UCSD-AML1 (cell line): ENCODE measurements at regions not wholly inside any gene's neighbourhood (a gene's known extent, or its start where the extent isn't known, plus 50 kb on each side); places are given as distances from the start of the nearest gene placed in this dataset.
"Not testable (repeated sequence)": the region's sequence is repeated elsewhere in the genome, so short reads cannot be mapped to it uniquely, and the experiment has no call there.

Source experiments
- DNase-seq: peaks from one replicate; lab custom pipeline; 2025; ENCODE audit not compliant: unreplicated experiment; lab: John Stamatoyannopoulos, UW

DNA sequence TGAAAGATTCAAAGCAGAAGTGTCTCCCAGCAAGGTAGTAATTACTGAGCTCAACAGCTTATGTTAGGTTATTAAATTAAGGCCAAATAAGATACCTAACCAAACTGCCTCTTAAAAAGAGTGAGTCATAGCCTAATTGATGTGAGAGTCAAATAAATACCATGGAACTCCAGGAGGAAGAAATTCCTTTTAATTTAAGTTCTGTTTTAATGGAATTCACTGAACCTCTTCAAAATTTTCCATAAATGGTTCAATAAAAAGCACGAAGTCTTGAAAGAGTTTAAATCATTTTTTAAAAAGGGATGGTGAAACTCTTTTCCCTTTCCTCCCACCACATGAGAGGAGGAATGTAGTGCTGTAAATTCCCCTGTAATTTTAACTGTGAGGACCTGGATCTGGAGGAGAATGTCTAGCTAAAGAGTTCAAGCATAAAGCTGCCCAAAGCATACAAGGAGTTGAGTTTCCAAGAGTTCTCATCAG lies 180.8 kb upstream of the MMADHC start:
- DNase-seq, result no peak

DNA sequence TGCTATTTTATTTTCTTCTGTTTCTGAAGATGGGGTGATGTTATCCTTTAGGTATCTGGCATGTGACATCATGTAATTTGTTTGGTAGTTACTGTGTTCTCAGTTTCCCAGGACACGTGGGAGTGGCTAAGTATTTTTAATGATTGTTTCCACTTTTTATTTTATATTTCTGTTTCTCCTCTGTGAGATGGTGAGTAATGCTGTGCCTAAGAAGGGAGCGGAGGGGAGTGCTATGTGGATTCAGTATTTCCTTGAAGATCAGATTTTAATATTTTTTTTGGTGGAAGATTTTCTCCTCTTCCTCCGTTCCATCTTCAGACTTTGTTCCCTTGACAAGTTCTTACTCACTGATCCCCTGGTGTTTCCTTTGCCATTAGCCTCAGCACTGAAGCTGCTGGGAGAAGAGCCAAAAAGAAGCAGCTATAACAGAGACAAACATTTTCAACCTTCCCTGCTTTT lies 180.0 kb upstream of the MMADHC start:
- no peak for DNase-seq

DNA sequence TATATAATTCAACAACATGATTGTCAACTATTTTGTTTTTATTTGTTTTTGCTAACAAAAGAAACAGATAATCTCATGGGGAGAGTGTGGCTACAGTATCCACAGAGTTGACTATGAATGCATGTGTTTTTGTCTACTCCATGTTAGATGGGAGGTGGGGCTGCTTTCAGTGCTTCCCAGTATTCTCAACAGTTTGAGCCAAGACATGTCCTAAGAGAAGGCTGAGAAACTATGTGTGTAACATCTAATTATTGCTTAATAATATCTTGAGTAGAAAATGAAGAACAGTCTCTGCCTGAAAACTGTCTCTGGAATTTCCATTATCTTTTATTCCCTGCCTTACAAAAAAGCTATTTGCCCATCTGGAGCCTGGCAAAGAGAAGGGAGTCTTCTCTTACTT lies 178.8 kb upstream of the MMADHC start:
- DNase-seq, result no peak

DNA sequence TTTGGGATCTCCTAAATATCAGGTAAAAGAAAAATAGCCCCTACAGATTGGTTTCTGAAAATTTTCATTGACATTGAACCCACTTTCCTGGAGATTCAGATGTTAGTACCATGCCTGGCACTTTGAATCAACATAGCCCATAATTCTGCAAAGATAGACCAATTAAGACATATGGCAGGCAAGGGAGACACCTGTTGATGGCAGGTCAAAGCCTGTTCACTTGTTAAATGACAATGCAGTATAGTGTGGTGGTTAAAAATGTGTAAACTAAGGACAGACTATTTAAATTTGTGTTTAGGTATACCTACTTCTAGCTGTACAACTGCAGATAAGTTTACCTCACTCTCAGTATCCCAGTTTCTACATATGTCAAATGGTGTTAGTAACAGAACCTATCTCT lies 178.1 kb upstream of the MMADHC start:
- DNase-seq, result no peak

DNA sequence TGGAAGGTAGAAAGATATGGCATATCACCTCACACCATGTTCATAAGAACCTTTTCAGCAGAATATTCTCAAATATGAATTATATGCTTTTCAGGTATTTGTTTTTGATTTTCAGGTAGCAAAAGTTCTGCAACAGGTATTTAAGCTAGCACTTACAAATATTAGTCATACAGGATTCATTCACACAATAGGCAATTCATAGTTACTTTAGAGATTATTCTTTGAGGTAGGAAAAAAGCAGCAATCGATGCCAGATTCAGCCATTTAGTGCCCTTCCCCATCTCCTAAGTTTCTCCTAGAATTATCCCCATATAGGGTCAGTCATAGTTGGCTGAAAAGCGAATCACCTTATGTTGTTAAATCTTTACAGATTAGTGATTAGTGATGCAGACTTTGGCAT lies 177.4 kb upstream of the MMADHC start:
- DNase-seq, result no peak

DNA sequence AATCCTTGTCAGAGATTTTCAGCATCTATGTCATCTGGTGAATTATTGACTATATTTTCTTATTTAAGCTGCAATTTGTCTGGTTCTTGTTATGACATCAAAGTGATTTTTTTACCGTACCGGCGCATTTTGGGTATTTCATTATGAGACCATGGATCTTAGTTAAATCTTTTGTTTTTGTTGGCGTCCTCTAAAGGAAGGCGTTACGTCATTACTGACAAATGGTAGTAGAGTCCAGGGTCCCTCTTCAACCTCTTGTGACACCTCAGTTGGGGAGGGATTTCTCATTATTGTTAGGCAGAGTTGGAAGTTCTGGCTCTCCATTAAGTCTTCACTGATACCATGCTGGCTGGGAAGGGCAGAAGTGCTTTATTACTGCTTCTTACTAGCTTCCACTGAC lies 175.8 kb upstream of the MMADHC start:
- DNase-seq, result no peak

DNA sequence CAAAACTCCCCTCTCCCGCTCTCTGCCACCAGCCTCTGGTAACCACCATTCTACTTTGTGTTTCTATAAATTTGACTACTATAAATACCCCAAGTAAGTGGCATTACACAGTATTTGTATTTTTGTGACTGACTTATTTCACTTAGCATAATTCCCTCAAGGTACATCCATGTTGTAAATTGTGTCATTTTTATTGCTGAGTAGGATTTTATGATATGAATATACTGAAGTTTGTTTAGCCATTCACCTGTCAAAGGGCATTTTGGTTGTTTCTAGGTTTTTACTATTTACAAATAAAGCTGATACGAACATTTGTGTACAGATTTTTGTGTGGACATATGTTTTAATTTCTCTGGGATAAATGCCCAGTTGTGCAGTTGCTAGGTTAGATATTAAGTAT lies 174.0 kb upstream of the MMADHC start:
- no peak for DNase-seq

DNA sequence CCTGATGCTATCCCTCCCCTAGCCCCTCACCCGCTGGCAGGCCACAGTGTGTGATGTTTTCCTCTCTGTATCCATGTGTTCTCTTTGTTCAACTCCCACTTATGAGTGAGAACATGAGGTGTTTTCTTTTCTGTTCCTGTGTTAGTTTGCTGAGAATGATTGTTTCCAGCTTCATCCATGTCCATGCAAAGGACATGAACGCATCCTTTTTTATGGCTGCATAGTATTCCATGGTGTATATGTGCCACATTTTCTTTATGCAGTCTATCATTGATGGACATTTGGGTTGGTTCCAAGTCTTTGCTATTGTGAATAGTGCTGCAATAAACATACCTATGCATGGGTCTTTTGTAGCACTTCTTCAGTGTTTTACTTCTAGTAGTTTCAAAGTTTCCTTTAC lies 171.8 kb upstream of the MMADHC start:
- not testable (repeated sequence) for DNase-seq

DNA sequence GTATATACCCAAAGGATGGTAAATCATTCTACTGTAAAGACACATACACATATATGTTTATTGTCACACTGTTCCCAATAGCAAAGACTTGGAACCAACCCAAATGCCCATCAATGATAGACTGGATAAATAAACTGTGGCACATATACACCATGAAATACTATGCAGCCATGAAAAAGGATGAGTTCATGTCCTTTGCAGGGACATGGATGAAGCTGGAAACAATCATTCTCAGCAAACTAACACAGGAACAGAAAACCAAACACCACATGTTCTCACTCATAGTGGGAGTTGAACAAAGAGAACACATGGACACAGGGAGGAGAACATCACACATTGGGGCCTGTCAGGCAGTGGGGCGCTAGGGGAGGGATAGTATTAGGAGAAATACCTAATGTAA lies 167.1 kb upstream of the MMADHC start:
- not testable (repeated sequence) for DNase-seq

DNA sequence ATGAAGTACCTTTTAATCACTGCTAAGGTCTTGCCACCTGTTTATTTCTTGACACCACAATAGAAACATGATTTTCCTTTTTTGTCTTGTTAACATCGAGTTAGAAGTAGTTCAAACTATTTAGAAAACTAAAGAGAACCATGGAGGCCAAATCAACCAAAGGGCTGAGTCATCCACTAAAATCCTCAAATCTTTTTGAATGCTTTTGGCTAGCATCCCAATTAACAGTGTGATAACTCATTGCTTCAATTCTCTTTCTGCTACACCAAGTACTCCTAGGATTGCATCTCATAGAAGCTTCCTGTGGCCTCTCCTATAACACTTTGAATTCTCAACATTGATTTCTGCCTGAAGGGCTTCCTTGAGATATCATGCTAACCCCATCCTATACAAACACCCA lies 159.9 kb upstream of the MMADHC start:
- DNase-seq, result no peak

DNA sequence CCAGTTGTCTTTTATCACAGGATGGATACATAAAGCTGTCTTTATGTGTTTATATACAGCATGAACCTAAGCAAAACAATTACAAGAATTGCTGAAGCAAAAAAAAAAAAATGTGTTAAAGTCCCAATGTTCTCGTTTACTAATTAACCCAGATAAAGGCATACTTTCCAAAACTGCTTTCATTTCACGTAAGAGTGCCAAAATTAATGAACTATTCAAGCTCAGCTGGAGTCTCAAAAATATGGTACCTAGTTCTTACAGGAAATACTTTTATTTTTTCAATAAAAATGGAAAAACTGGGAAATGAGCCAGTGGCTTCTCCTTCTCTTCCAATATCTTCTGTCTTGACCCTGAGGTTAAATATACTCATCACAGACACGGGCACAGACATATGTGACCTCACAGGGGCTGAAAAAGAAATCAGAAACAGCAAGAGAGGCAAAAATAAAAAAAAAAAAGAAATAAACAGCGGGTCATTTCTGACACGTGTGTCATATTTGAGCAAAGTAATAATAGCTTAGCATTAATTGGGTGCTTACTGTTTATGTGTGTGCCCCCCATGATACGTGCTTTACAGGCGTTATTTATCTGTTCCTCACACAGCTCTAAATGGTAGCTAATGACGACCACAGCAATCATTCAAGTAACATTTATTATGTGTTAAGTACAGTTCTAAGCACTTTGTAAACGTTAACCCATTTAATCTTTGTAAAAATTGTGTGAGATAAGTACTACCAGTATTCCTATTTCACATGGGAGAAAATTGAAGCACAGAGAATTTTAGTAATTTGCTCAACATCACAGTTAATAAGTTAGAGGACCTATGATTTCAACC lies 158.0 kb upstream of the MMADHC start:
- no peak for DNase-seq

DNA sequence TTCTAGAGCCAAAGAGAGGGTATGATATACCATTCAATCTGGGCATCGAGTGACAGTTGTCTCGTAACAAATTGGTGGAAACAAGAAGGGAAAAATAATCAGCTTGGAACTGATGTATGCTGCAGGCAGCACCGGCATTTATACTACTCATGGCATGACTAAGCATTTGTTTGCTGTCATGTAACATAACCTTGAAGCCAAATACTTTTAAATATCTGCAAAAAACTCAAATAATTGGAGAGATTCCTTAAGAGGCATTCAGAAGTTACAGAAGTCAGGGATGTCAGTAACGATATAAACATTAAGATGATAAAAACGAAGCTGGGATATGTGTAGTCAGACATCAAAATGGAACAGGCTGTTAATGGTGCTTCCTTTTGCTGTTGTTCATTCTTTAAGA lies 157.3 kb upstream of the MMADHC start:
- DNase-seq, result no peak

DNA sequence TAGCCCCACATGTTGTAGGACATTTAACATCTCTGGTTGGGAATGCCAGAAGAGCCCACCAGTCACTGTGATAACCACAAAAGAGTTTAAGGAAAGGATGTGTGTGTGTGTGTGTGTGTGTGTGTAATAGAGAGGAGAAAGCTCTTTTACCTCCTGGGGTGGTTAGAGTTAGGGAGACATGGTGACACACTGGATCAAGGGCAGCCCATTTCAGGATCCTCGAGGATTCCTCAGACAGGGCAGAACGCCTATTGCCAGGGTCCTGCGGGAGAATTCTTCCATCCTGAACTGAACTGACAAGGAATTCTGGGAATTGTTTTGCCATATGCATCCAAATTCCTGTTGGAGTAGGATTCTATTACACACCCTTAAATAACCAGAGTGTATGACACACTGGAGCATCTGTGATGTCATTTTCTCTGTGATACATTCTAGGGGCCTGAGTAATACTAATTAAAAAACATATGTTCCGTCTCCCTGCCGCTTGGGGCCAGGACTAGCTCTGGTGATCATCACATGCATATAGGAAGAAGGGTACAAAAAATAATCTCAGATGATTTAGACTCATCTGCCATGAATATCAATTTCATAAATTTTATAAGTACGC lies 156.4 kb upstream of the MMADHC start:
- DNase-seq, result no peak

DNA sequence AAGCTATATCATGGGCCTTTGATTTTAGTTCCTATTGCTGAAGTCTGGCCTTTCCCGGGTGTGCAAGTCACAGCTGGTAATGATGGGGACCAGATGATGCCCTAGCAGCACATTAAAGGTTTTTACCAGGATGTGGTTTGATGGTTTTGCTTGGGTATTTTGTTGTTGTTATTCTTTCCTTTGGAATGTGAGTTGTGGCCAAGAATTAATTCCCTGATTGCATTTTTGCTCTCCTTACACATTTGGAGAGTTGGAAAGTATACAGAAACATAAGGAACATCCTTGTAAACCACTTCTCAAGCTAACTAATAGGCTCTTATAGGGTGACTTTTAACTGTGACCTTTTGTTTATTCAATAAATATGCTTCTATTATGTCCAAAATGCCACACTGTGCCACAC lies 154.1 kb upstream of the MMADHC start:
- no peak for DNase-seq

DNA sequence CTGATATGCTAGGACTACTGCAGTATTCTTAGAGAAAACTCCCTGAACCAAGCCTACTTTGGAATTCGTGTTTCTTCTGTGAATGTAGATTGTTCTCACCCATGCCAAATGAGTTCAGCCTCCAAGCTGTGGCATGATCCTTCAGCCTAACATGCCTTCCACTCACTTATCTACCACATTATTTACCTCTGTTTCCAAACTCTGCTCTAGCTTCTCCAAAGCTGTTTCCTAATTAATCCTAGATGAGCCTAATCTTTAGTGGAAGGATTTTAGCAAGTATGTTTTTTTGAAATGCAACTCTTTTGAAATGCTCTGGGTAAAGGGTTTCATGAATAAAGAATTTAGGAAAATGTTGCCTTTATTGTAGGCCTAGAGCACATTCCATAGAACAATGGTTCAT lies 152.9 kb upstream of the MMADHC start:
- DNase-seq, result no peak

DNA sequence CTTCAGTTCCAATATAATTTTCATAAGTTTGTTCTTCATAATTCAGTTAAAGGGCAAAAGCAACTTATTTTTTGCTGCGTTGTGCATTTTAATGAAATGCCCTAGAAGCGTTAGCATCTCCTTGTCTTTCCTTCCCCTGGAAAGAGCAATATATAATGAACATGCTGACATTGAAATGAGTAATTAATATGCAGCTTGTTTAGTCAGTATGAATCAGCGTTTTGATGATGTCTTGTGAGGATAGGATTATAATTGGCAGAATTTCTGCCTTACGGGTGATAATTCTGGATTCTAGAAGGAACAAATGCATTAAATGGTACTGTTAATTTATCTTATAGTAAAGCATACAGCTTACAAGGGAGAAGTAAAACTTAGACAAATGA lies 152.3 kb upstream of the MMADHC start:
- DNase-seq, result no peak

DNA sequence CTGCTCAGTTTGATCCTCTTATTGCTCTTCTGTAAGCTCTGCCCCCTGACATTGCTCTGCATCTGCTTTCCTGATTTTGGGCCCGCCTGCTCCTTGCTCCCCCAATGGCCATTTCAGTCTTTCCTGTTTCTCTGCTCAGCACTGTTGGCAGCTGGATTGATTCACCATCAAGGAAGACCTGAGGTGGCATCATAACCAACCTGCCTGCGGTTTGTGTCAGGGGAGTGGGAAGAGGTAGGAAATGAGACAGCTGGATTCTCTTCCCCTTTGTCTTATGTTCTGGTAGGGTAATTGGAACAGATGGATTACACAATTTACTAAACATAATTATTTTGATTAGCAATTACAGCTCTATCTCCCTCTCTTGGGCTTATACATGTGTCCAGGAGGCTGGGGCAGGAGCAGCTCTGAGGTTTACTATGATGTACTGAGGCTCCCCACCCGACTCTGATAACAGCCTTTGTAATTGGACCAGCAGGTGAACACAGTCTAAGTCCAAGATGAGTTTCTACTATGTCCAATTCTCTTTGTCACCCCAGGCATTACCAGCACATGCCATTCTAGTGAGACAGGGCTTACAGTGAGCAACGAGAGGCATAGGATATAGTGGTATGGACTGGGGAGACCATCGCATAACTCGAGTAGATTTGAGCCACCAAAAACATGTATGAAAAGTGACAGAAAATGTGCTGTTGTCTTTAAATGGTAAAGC lies 151.8 kb upstream of the MMADHC start:
- no peak for DNase-seq

DNA sequence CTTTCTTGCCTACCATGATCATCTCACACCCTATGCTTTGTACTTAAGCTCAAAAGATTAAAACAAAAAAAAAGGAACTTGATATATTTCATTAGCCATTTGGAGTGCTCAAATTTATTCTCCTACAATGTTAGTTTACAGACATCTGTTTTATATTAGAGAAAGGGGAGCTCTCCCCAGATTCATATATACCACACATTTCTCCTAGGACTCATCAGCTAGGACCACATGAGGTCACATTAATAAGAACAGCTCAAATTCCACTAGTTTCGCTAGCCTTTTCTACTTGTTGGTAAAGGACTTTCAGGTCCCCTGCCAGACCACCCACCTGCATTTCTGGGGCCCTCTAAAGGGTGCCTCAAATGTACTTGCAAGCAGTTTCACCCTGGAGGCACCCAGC lies 151.2 kb upstream of the MMADHC start:
- DNase-seq, result no peak

DNA sequence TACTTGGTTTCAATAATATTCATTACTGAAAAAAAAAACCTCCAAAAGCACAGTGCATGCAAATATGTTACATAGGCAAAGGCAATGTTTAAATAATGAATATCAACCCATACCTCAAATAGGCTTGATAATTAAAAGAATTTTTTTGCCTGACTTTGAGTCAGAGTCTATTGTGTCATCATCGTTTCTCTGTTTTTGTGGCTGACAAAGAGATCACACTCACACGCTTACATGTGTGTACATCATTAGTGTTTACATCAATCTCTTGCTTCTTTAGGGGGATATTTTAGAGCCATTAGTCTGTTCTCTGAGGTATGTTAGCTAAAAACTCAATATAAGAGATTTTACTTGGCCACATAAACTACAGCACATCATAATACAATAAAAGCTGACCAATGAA lies 150.3 kb upstream of the MMADHC start:
- no peak for DNase-seq

DNA sequence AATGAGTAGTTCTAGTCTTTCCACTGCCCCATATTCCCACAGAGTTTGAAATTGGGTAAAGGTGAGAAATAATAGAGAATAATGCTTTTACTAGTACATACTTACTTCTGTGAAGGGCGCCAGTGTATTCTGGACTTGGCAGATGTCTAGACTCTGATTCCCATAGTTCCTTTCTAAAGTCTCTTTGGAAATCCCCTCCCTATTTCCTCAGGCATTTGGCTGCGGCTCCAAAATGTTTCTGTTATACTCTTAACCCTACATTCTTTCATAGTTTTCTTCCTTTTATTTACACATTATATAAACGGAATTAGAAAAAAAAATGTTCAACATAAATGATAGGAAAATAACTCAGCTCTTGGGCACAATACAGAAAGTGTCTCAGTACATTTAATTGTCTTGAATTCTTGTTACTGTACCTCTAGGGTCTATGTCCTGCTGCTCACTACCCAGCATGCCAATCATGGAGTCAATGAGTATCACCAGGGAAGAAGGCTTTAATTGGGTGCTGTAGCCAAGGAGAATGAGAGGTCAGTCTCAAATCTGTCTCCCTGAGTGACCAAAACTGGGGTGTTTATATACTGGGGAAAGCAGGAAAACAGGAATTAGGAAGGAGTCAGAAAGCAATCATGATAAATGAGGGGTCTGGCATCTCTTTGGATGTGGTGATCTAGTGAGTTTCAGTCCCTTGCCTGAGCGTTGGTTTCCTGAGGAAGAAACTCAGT lies 147.8 kb upstream of the MMADHC start:
- DNase-seq, result no peak

DNA sequence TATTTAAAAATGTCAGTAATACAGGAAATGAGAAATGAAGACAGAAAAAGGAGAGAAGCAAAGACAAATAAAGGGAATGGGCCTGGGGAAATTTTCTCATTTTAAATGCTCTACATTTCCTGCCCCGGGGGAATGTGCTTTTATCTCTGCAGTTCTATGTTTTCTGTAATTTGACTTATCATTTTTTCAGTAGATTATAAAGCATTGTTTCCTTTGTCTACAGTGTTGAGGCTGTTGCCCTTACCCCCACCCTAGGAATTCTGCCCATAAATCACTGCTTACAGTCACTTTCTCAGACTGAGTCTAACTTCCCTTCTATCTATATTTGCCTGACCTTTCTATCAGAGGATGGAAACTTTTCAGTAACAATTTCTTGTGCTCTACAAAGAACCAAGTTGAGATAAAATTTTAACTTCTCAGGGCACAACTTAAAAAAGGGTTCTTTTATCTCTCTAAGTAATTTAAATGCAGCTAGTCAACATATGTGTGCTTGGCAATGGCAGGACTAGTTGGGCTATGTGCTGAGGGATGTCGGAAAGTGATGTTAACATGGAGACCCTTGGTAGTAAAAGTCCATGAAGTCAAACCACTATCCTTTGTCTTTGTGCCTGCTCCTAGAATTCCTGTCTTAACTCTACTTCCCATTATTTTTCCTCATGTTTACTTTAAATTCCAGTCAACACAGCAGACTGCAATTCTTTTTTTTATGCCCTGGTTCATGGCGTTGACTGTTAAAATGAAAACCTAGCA lies 146.5 kb upstream of the MMADHC start:
- DNase-seq, result no peak
